Thyroid gland (tissue), 4 donors: ENCODE measurements at regions not wholly inside any gene's neighbourhood (a gene's known extent, or its start where the extent isn't known, plus 50 kb on each side); places are given as distances from the start of the nearest gene placed in this dataset. TPM values are rescaled to one million over a fixed set of nuclear protein-coding genes. Genes with fewer than 3 reads are reported as not detected.
"Not testable (repeated sequence)": the region's sequence is repeated elsewhere in the genome, so short reads cannot be mapped to it uniquely, and the experiment has no call there.

Source experiments
- DNase-seq, 2 donors: peaks; one replicate each; pipeline ENCODE4 v3.0.0-alpha.2; 2019
- H3K27ac ChIP-seq, 3 donors: fragments of 200-600 bp; sonication (generic); 1 replicate in 2 of 3; 2 replicates in 1 of 3; pipeline ENCODE4 v1.5.1; 2016 to 2019; ENCODE audit warnings: mild to moderate bottlenecking in 1 of 3, moderate library complexity in 1 of 3
- H3K27me3 ChIP-seq: fragments of 200-600 bp; sonication (generic); one replicate; pipeline ENCODE4 v1.5.1; 2019
- H3K36me3 ChIP-seq, 2 donors: fragments of 200-600 bp; sonication (generic); one replicate each; pipeline ENCODE4 v1.5.1; 2016 to 2019
- H3K4me1 ChIP-seq, 2 donors: fragments of 200-600 bp; sonication (generic); one replicate each; pipeline ENCODE4 v1.5.1; 2017 to 2019
- H3K4me3 ChIP-seq, 3 donors: fragments of 200-600 bp; sonication (generic); replicated peaks in 1 of 3; 1 replicate in 2 of 3; 2 replicates in 1 of 3; pipeline ENCODE4 v1.5.1; 2016; ENCODE audit warnings: mild to moderate bottlenecking in 1 of 3
- H3K9me3 ChIP-seq: fragments of 200-600 bp; sonication (generic); one replicate; pipeline ENCODE4 v1.5.1; 2017
- WGBS, 2 donors: methylation state at CpG; one replicate each; pipeline ENCODE4 v1.1.5; 2017; 5-methylcytosine and 5-hydroxymethylcytosine counted together
- intact Hi-C: fragments of 100-400 bp; cut with DNase I; formaldehyde crosslinking; loops from one replicate; pipeline ENCODE4 v1.15.1; 2023
- microRNA-seq: library from miRNA; unstranded; fragments of <30 nt; microRNA quantifications from one replicate; pipeline ENCODE4, GENCODE V29; 2016
- small RNA-seq: library from RNA; depleted of rRNA; stranded (forward); fragments of <200 nt; gene quantifications from one replicate; pipeline ENCODE3, GENCODE V24; 2016

DNA sequence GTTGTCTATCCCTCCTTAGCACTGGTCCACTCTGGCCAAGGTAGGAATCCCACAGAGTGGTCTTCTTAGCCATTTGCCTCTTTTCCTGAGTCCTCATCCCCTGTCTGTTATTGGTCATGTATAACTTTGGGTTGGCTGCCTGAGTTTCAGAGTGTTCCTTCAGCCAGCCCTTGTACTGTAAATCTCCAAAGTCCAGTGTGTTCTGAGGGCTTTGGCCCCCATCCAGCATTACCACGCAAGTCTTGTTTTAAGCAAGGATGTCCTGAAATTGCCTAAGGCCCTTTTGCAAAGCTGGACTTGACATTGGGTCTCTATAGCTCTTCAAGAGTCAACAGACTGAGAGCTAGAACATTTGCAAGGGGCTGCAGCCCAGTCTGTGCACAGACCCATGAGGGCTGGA, 52.5 kb upstream of the MTLN start:
- H3K27ac ChIP-seq, H3K27me3 ChIP-seq, H3K4me1 ChIP-seq, H3K4me3 ChIP-seq, DNase-seq, H3K36me3 ChIP-seq, H3K9me3 ChIP-seq, intact Hi-C loops: not testable (repeated sequence)
- no CpG with 5 or more reads among the region's 1 CpG for WGBS, 2 donors

DNA sequence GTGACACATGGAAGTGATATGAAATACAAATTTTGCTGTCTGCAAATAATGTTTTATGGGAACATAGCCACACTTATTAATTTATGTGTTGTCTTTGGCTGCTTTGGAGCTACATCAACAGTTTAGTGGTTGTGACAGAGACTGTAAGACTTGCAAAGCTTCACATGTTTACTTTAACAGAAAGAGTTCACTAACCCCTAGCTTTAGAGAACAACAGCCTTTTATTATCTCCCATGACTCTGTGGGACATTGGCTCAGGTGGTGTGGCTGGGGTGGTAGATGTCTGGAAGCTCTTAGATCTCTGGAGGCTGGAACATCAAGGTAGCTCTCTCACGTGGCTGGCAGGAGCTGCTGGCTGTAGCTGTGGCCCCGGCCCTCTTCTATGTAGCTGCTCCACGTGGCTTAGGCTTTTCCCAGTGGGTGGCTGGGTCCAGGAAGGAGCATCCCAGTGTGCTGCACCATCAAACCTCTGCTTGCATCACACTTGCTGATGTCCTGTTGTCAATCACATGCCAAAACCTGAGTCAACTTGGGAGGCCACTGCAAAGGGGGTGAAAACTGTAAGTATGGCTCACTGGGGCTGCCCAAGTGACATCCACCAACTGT, 51.8 kb upstream of the MTLN start:
- H3K27me3 ChIP-seq, intact Hi-C loops, H3K9me3 ChIP-seq, DNase-seq, H3K4me1 ChIP-seq, H3K27ac ChIP-seq, H3K4me3 ChIP-seq, H3K36me3 ChIP-seq: not testable (repeated sequence)
- no CpG with 5 or more reads among the region's 3 CpGs for WGBS, 2 donors

GRCh38 chr2:110263462-110263861, 51.1 kb upstream of the MTLN start:
- H3K36me3 ChIP-seq, H3K27me3 ChIP-seq, intact Hi-C loops, H3K4me3 ChIP-seq, H3K27ac ChIP-seq, DNase-seq, H3K4me1 ChIP-seq, H3K9me3 ChIP-seq: not testable (repeated sequence)
- 80 to 83% methylated on average over 1 of the region's 2 CpGs for WGBS, 2 donors

Small RNAs in the stretch of these regions (microRNA-seq; reads per million reads assigned to microRNA genes)
- gene MIR4436B2, result not detected

Small RNAs in the stretch of these regions (small RNA-seq; reads per million reads assigned to genes)
- gene MIR4436B2, result not detected
